SK-N-MC (cell line): ENCODE measurements at regions not wholly inside any gene's neighbourhood (a gene's known extent, or its start where the extent isn't known, plus 50 kb on each side); places are given as distances from the start of the nearest gene placed in this dataset.

Source experiments
- EZH2 ChIP-seq: fragments of 200-600 bp; sonication (generic); IDR thresholded peaks from one replicate; pipeline ENCODE4 v1.6.1; 2017; ENCODE audit warnings: antibody characterized with exemption
- POLR2AphosphoS5 ChIP-seq: IDR thresholded peaks from 2 replicates; pipeline ENCODE4 v1.6.1; 2012; ENCODE audit warnings: mild to moderate bottlenecking, low read depth, low read length, borderline replicate concordance

- TF ChIP-seq EZH2: no peak
- no peak for TF ChIP-seq POLR2AphosphoS5
Measured at GRCh38 chr6:133645966-133646740, 242.8 kb upstream of the TCF21 start.
